ENCODE measurements at regions not wholly inside any gene's neighbourhood (a gene's known extent, or its start where the extent isn't known, plus 50 kb on each side); places are given as distances from the start of the nearest gene placed in this dataset.

GRCh38 chr5:130260481-130260880 is 356.2 kb downstream of the CHSY3 start:
- intact Hi-C loops (cut with DNase I, micrococcal nuclease) = no loop called here
- Histone ChIP-seq H3K4me1 (ENCODE audit: insufficient read depth, low read length) (no peaks in the 10 kb centered on the region), H3K9me3 (ENCODE audit: control insufficient read depth in 1 of 2, insufficient read depth in 1 of 2, low read length in 2 of 2) (peaks cover 6 to 9% of the 10 kb centered on the region in 2 experiments), H3K4me3 (ENCODE audit: low read length) (no peak overlapping the region), H3K27ac (ENCODE audit: low read depth in 1 of 2, low read length in 2 of 2) (no peak overlapping the region), H3K36me3 (ENCODE audit: insufficient read depth, low read length) (no peaks in the 10 kb centered on the region), H3K27me3 (ENCODE audit: control insufficient read depth in 1 of 2, insufficient read depth in 2 of 2, low read length in 2 of 2) (no peaks in the 10 kb centered on the region)
- no peak overlapping the region for H3K27ac Mint-ChIP-seq
- H3K4me1 Mint-ChIP-seq (ENCODE audit: low read depth) = no peaks in the 10 kb centered on the region
- H3K36me3 Mint-ChIP-seq (ENCODE audit: low read depth) = no peaks in the 10 kb centered on the region
- no peak for DNase-seq
- peaks cover 11% of the 10 kb centered on the region for H3K9me3 Mint-ChIP-seq
- no peak for TF ChIP-seq CTCF (IDR thresholded peaks at IDR 0.05)
- H3K27me3 Mint-ChIP-seq = no peaks in the 10 kb centered on the region
- ChIA-PET CTCF (no interaction called here), POLR2A (no interaction called here)
- ATAC-seq (ENCODE audit: poor library complexity) = no peak
- H3K4me3 Mint-ChIP-seq = no peak overlapping the region

GRCh38 chr5:130251931-130252330 is 347.7 kb downstream of the CHSY3 start:
- H3K4me3 Mint-ChIP-seq = no peak overlapping the region
- Histone ChIP-seq H3K4me3 (ENCODE audit: low read length) (no peak overlapping the region), H3K36me3 (ENCODE audit: insufficient read depth, low read length) (no peaks in the 10 kb centered on the region), H3K4me1 (ENCODE audit: insufficient read depth, low read length) (no peaks in the 10 kb centered on the region), H3K9me3 (ENCODE audit: control insufficient read depth in 1 of 2, insufficient read depth in 1 of 2, low read length in 2 of 2) (peaks cover 6 to 12% of the 10 kb centered on the region in 2 experiments), H3K27ac (ENCODE audit: low read depth in 1 of 2, low read length in 2 of 2) (no peak overlapping the region), H3K27me3 (ENCODE audit: control insufficient read depth in 1 of 2, insufficient read depth in 2 of 2, low read length in 2 of 2) (no peaks in the 10 kb centered on the region)
- H3K4me1 Mint-ChIP-seq (ENCODE audit: low read depth) = no peaks in the 10 kb centered on the region
- ATAC-seq (ENCODE audit: poor library complexity) (no peak), DNase-seq (no peak)
- H3K27me3 Mint-ChIP-seq = peaks cover 4% of the 10 kb centered on the region
- CTCF ChIA-PET = no interaction called here
- peaks cover 11% of the 10 kb centered on the region for H3K9me3 Mint-ChIP-seq
- H3K27ac Mint-ChIP-seq = no peak overlapping the region
- TF ChIP-seq CTCF (IDR thresholded peaks at IDR 0.05) = no peak
- POLR2A ChIA-PET = no interaction called here
- no peaks in the 10 kb centered on the region for H3K36me3 Mint-ChIP-seq (ENCODE audit: low read depth)
- intact Hi-C loops (cut with DNase I, micrococcal nuclease) = no loop called here

GRCh38 chr5:130243641-130244040 is 339.4 kb downstream of the CHSY3 start:
- DNase-seq (no peak), ATAC-seq (ENCODE audit: poor library complexity) (no peak)
- no peak overlapping the region for H3K27ac Mint-ChIP-seq
- no peak for TF ChIP-seq CTCF (IDR thresholded peaks at IDR 0.05)
- POLR2A ChIA-PET = no interaction called here
- H3K27me3 ChIP-seq (ENCODE audit: control insufficient read depth in 1 of 2, insufficient read depth in 2 of 2, low read length in 2 of 2) = no peaks in the 10 kb centered on the region
- no peaks in the 10 kb centered on the region for H3K36me3 Mint-ChIP-seq (ENCODE audit: low read depth)
- no peaks in the 10 kb centered on the region for H3K9me3 ChIP-seq (ENCODE audit: control insufficient read depth in 1 of 2, insufficient read depth in 1 of 2, low read length in 2 of 2)
- no peaks in the 10 kb centered on the region for H3K4me1 ChIP-seq (ENCODE audit: insufficient read depth, low read length)
- CTCF ChIA-PET = no interaction called here
- H3K4me1 Mint-ChIP-seq (ENCODE audit: low read depth) = no peaks in the 10 kb centered on the region
- H3K36me3 ChIP-seq (ENCODE audit: insufficient read depth, low read length) = no peaks in the 10 kb centered on the region
- intact Hi-C loops (cut with DNase I, micrococcal nuclease) = no loop called here
- H3K27ac ChIP-seq (ENCODE audit: low read depth in 1 of 2, low read length in 2 of 2) = no peak overlapping the region
- no peak overlapping the region for H3K4me3 Mint-ChIP-seq
- no peak overlapping the region for H3K4me3 ChIP-seq (ENCODE audit: low read length)
- H3K27me3 Mint-ChIP-seq = peaks cover 11% of the 10 kb centered on the region
- H3K9me3 Mint-ChIP-seq = no peaks in the 10 kb centered on the region
